UCSD-AML1 (cell line): ENCODE measurements at regions not wholly inside any gene's neighbourhood (a gene's known extent, or its start where the extent isn't known, plus 50 kb on each side); places are given as distances from the start of the nearest gene placed in this dataset.

Experiments
- DNase-seq: peaks from one replicate; lab custom pipeline; 2025; ENCODE audit not compliant: unreplicated experiment; lab: John Stamatoyannopoulos, UW

DNA sequence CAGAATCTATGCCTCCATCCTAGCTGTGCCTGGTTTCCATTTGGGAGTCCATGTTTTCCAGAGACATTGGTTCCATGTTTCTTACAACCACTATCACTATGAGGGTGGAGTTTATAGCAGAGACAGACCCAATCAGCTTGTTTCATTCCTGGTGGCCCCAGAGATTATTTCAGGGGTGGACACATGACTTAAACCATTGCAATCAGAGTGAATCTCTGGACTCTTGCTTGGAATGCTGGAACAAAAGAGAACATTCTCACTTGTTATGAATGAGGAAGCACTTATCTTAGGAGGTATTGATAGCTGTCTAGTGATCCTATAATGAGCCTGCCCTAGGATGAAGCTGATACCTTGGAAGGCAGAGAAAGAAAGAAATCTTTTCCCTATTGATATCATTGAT is 250.3 kb downstream of the ATG4C start:
- no peak for DNase-seq

DNA sequence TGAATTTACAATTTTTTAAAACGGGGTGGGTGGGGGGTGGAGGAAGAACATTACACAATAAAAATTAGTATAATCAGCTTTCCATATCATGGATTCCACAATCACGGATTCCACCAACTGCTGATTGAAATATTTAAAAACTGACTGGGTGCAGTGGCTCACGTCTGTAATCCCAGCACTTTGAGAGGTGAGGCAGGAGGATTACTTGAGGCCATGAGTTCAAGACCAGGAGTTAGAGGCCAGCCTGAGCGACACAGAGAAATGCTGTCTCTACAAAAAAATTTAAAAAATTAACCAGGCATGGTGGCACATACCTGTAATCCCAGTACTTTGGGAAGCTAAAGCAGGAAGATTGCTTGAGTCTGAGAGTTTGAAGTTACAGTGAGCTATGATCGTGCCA is 254.7 kb downstream of the ATG4C start:
- DNase-seq = no peak

DNA sequence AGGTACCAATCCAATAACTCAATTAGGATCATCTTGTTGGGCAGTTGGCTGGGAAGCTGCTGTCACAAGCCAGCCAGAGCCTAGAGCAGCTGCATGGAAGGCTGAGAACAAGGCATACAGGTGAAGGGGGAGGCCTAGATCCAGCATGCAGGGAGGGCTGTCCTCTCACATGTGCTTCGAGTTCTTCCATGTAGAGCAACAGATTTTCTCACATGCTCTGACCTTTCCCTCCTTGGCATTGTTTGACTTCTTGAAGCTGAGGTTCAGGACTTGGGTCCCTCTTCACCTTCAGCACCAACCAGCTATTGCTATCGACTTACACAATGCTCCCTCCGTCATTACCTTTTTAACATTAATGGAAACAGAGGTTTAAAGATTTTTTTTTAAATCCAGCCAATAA is 257.7 kb downstream of the ATG4C start:
- DNase-seq = no peak

GRCh38 chr1:63042278-63042677 is 258.3 kb downstream of the ATG4C start:
- DNase-seq = no peak

GRCh38 chr1:63046539-63046938 is 262.6 kb downstream of the ATG4C start:
- DNase-seq = no peak

GRCh38 chr1:63049135-63049534 is 265.2 kb downstream of the ATG4C start:
- DNase-seq = no peak

DNA sequence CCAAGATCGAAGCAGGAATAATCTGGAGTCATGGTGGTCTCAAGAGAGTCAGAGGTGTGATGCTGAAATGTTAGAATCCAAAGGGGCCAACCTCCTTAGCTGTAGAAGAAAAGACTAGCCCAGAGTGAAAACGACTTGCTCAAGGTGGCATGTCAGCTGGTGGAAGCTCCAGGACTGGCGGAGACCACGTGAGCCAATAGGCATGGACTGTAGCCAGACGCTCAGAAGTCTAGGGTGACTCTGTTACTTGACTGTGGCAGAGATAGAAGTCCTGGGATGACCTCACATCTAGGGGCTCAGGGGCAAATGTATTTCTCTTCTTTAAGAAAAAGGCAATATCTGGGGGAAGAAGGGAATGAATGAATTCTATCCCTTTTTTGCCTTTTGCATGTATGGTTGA is 267.4 kb downstream of the ATG4C start:
- DNase-seq = no peak

DNA sequence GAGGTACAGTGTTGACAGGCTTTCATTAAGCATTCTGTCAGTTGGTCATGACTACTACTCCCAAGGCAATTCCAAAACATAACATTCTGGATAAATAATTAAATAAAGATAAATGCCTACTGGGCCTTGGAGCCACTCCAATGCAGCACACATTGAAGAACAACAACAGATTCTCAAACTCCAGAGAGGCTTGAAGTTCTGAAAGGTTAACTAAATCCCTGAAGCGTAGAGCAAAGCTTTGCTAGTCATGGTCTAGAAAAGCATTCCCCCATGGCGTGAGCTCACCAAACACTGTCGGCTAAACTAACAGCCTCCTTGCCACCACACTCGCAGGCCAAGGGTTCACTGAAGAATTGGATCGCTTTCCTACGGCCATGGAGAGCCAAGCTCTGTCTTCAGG is 268.0 kb downstream of the ATG4C start:
- DNase-seq = no peak

- no peak for DNase-seq
Measured at GRCh38 chr1:63054184-63054583, 268.2 kb upstream of the FOXD3 start.

DNA sequence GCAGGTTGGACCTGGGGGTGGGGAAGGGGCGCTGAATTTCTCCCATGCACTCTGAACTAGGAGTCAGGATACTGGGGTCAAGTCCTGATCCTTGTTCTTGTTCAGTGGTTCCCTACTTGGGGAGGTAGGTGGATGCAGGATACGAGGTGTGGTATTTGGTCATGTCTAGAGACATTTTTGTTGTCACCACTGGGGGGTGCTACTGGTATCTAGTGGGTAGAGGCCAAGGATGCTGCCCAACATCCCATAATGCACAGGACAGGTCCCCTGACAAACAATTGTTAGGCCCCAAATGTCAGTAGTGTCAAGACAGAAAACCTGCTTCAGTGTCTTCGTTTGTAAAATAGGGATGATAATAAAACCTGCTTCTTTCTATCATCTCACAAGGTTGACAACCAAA is 259.0 kb upstream of the FOXD3 start:
- no peak for DNase-seq

DNA sequence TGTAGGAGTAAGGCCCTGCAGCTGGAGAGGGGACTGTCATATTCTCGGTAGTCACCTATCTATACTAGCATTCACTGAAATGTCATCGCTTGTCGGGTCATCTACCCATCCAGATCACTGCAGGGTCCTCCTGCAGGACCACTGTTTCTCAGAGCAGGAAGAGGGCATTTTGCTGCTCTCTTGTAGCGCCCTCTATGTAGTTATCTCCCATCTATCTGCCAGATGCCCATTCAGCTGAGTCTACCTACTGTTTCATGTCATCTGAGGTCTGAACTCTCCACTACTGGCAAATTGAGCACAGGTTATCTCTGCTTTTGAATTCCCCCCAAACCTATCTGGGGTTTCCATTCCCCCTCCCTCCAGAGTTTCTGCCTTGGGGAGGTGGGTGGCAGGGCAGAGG is 258.2 kb upstream of the FOXD3 start:
- no peak for DNase-seq

DNA sequence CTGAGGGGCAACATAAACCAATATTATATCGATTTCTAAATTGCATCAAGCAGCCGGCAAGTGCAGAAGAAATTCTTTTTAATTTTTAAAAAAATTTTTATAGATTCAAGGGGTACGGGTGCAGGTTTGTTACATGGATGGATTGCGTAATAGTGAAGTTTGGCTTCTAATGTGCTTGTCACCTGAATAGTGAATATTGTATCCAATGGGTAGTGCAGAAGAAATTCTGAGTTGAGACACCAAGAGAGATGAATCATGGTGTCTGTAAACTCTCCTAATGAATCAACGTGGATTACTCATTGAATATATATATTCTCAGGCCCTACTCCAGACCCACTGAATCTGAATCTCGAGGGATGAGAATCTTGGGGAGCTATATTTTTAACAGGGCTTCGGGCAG is 253.7 kb upstream of the FOXD3 start:
- DNase-seq = no peak

DNA sequence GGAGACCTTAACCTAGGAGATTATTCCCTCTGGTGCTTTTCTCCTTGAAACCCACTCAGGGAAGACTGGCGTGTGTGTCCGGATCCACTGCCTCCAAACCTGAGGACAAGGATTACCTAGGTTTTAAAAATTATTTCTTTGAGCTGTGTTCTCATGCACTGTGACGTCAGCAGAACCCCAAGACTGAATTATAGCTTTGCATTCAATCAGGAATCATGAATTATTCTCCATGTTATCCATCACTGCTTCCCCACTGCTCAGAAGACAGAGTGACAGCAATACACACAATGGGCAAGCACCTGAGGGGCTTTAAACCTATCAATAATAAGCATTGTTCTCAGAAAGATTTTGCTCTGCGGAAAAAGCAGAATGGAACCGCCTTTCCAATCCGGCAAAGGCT is 253.2 kb upstream of the FOXD3 start:
- DNase-seq = no peak

GRCh38 chr1:63073309-63074306 is 248.8 kb upstream of the FOXD3 start:
- no peak for DNase-seq

- no peak for DNase-seq
Measured at GRCh38 chr1:63074321-63074720, 248.0 kb upstream of the FOXD3 start.

GRCh38 chr1:63082766-63083165 is 239.6 kb upstream of the FOXD3 start:
- no peak for DNase-seq

- DNase-seq = no peak
Measured at GRCh38 chr1:63087966-63088365, 234.4 kb upstream of the FOXD3 start.

DNA sequence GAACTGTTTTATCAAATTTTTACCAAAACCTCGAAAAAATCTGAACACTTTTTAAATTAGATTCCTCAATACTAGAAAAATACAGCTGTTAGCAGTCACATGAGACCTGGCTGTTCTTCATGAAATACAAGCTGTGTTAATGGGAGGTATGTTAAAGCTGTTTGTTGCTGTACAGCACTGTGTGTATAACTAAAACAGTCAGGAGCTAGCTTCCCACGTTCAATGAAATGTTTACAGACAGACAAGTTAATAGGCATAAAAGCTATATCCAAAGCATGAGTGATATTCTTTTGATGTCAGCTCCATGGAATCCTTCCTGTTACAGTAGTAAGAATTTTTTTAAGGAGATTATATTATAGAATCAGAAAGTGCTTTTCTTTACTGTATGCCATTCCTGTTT is 223.2 kb upstream of the FOXD3 start:
- no peak for DNase-seq

- no peak for DNase-seq
Measured at GRCh38 chr1:63101336-63101735, 221.0 kb upstream of the FOXD3 start.

- DNase-seq = no peak
Measured at GRCh38 chr1:63103682-63104081, 218.7 kb upstream of the FOXD3 start.

DNA sequence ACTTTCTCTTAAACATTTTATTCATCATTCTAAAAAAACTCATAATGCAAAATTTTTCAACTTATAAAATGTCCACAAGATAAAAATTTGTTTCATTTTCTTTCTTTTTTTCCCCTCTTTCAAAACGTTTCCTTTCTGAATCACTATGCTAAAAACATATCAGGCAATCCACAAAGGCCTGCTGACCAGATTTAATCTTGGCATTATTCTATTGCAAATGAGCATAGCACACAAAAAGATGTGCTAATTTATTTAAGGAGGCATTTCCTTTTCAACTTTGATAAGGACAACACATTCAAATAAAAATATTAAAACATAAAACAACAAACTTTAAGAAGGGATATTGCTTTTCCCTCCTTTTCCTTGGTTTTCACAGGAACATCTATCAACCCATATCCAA is 215.3 kb upstream of the FOXD3 start:
- DNase-seq = no peak

- no peak for DNase-seq
Measured at GRCh38 chr1:63108206-63108605, 214.2 kb upstream of the FOXD3 start.
